NCI-H2107 treated with DMSO at 0.1 percent for 48 hours (cell line): ENCODE measurements at regions not wholly inside any gene's neighbourhood (a gene's known extent, or its start where the extent isn't known, plus 50 kb on each side); places are given as distances from the start of the nearest gene placed in this dataset.

Source experiments
- DNase-seq: peaks from one replicate; lab custom pipeline; 2025; ENCODE audit not compliant: unreplicated experiment; lab: John Stamatoyannopoulos, UW

DNA sequence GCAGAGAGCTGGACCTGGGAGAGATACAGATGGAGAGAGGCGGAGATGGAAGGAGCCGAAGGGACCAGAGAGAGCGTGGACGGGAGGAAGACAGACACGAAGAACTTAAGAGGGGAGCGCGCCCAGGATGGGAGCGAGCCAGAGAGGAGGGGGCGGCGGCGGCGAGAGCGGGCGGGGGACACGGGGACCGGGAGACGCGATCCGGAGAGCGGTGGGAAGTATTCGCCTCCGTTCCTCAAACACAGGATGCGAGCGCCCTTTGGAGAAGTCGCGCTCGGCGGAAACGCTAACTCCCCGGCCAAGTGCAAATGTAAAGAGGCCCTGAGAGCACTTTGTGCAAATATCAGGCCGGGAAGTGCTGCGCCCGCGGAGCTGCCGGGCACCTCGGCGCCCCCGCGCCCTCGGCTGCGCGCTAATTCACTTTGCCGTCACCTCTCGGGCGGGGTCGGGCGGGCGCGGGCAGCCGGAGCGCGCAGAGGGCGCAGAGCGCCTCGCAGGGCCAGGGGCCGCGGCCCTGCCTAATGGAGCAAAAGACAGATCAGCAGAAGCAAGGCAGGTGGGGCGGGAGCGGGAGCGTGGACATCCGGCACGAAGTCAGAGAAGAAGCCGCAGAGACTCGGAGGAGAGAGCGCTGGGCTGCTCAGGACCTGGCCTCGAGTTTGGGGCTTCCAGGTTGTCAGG, 281.2 kb downstream of the RRAGC start:
- DNase-seq = no peak

DNA sequence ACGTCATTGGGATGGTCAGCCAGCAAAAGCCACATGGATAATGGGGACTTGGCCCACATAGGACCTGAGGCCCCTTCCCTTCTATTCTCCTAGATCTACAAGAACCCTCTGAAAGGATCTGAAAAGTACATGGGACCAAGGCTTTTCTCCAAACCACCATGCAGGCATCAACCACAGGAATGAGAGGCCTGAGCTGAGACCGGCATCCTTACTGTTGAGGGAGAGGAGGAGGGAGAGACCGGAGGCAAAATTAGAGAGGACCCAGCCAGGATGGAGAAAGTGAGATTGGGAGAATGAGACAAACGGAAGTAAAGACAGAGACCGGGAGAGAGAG, 281.7 kb downstream of the RRAGC start:
- no peak for DNase-seq

DNA sequence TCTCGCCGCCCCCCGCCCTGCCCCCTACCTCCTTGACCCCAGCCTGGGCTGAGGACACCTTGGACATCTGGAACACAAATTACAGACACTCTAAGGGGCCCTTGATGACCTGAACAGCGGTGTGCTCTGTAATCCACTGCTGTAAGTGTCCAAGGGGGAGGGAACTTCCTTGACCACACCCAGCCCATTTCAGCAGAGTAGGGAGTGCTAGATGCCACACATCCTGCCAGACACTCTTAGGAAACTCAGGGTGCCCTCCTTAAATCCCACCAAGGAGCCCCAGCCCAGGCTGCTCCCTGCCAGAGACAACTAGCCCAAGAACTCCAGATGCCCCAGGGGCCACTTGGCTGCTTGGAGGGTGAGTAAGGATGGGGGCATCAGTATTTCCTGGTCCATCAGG, 282.2 kb downstream of the RRAGC start:
- no peak for DNase-seq

DNA sequence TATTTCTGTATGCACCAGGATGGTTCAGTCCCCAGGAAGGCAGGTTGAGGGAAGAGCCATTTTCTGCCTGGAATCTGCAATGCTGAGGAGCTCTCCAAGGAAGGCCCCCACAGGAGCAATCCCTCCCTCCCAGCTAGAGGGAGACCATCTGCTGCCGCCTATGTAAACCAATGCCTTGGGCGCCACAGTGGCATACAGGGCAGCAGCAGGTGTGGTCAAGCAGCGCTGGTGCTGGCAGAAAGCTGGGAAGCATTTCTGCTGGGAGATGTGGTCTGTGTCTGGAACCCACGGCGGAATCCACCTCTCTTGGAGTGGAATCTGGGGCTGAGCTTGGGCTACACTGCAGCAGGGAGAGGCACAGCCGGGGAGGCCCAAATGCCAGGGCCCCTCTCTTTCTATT, 283.3 kb downstream of the RRAGC start:
- DNase-seq = no peak

DNA sequence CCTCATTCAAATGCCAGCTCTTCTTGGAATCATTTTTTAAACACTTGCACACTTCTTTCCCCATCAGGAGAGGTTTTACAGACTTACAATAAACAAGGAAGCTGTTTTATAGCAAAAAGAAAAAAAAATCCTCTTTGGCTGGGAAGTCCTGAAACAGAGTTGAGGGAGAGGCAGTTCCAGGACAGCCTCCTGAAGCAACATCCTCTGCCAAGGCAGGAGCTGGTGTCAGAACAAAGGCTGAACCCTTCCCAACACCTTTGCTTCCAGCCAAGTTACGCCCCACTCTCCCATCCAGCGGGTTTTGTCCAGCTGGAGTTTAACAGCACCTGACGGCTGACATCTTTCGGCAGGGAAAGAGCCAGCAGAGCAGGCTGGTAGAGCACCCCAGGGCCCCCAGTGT, 287.8 kb downstream of the RRAGC start:
- no peak for DNase-seq

DNA sequence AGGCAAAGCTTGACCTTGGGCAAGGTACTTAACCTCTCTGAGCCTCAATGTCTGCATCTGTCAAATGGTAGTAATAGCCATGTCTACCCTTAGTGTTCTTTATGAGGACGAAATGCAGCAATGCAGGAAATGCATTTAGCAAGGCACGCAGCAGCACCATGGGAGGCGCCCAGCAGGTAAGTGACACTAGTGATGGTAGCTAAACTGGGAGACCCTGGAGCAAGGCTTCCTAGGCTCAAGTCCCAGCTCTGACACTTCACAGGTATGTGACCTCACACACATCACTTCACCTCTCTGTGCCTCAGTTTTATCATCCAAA, 289.0 kb downstream of the RRAGC start:
- no peak for DNase-seq

DNA sequence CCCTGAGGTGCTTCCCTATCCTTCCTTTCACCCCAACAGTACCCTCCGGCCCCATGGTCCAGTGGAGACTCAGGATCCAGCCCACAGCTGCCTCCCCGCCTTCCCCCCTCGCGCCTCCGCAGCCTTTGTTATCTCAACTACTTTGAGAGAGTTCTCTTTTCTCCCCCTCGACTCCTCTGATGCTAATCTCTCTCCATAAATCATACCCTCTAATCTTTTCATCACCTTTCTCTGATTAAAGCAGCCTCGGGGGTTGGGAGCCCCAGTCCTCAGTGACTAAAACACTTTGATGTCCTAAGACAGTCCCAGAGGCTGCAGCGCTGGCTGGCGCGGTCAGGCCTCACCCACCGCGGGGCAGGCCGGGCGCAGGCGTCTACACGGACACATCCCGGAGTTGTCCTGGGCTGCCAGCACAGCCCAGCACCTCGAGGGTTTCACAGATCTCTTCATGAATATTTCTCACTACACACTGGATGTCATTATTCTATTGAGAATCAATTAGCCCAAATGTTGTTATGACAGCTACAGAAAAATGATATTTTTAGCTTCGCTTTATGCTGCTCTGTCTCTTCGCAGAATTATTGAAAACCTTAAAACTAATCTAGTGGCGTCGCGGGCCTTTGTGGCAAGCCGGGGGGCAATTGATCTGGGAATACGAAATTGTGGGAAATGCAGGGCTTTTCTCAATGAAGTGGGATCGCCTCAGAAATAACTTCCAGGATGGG, 289.5 kb downstream of the RRAGC start:
- DNase-seq = no peak

DNA sequence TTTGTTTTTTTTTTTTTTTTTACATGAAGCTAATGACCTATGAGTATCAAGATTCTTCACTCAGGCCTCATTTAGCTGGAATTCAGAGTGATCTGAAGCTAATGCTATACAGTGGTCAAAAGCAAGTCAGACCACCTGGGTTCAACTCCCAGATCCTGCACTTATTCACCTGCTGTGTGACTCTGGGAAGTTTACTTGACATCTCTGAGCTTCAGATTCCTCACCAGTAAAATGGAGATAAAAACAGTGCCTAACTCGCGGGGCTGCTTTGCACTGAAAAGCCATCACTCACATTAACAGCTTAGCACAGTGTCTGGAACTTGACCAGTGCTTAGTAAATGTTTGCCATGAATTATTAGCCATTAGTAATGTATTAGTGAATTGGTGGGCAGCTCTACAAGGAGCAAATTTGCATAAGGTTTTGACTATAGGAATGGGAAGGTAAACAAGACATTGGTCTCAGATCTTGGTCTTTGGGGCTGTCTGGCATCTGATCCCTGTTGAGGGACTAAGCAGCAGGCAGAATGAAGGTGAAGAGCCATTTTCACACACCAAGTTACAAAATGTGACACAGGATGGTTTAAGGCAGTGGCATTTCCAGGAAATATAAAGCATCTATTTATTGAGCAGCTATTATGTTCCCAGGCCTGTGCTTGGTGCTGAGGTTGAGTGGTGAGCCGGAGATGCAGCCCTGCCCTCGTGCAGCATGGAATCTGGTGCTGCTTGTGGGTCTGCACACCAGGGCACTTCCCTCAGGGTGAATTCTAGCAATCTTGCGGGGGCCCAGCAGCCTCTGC, 291.3 kb downstream of the RRAGC start:
- DNase-seq = no peak

DNA sequence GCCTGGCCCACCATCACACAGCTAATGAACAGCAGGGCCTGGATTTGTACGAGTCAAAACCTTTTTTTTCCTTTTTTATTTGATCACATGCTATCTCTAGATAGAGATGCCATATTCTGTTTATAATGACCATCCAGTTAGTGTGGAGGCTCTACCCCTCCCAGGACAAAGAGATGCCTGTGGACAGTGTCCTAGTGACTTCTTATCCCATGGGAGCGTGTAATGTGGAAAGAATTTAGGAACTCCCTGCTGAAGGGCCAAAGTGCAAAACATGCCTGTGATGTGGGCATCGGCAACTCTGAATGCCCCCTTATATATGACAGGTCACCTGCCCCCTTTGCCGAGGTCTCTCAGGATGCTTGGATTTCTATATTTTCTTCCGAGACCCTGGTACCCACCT, 292.2 kb downstream of the RRAGC start:
- no peak for DNase-seq

DNA sequence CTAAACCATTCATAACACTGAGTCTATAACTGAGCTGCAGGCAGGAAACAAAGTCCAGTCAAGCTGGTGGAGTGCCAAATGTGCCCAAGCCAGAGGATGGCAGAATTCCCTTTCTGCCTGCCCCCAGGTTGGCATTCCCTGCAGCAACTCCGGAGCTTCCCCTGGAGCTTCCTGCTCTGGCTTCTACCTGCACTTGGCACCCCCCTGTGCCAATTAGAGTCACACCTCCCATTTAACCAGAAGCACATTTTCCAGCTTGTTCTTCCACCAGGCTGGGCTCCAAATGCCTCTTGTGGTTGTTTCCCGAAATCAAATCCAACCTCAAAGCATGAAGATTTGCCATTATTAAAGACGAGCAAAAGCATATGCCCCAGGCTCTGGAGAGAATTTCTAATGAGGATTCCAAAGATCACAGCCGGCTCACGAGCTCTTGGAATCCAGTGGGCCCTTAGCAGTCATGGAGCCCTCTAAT, 294.5 kb downstream of the RRAGC start:
- no peak for DNase-seq

DNA sequence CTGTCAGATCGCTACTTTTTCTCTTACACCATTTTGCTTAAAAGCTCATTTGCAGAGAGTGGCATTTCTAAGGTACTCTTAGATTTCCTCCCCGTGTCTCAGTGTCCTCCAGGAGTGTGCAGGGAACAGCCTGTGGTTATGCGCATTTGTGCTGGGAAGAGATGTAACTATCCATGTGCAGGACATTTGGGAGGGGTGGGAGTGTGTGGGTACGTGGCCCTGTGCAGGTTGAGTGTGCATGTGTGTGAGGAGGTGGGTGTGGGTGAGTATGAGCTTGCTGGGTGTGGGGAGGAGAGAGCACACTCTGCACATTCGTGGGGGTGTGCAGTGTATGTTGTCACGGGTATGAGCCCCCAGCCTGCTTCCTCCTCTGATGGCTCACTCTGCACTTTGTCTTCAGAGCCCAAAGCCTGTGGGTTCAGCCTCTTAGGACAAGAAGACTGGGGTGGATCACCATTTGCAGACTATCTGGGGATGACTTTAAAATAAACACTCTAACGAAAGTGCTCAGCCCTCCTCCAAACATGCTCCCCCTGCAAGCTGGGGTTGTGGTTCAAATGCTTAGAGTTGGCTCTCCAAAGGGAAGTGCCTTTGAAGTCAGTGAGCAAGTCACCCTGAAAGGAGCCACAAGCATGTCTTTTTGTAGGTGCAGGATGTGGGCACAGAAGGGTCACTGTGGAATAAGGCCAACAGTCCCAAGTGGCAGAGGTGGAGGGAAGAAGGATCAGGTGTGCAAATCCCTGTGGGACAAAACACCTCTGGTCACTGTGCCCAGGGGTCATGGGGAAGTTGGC, 295.4 kb downstream of the RRAGC start:
- DNase-seq = no peak

DNA sequence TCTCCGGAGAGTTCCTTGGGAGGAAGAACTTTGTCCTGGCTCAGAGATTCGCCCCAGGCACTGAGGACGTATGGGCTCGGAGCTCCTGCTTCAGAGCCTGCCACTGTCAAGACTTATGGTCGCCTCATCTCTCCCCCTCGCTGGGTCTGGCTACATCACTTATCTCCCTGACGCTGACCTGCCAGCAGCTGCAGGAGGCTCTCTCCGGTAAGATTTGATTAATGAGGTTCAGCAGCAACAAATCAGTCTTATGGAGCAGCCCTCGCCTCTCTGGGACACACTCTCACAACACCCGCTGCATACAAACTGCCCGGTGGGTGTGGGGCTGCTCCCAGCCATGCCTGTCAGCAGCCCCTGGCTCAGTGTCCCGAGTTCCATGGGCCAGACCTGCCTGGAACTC, 297.8 kb downstream of the RRAGC start:
- DNase-seq = no peak

DNA sequence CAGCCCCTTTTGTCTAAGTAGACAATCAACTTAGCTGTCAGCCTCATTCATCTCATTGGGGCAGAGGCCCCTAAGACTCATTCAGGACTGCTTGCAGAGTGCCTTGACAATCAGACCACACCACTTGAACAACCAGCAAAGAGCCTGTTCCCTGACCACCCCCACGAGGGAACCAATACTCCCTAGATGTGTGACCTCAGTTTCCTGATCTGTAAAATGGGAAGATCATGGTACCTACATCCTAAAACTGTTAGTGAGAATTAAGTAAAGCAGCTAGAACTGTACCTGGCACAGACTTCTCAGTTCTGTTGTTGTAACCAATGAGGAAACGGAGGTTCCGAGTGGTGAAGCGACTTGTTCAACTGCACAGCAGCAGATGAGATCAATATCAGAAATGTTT, 298.5 kb downstream of the RRAGC start:
- DNase-seq = no peak

DNA sequence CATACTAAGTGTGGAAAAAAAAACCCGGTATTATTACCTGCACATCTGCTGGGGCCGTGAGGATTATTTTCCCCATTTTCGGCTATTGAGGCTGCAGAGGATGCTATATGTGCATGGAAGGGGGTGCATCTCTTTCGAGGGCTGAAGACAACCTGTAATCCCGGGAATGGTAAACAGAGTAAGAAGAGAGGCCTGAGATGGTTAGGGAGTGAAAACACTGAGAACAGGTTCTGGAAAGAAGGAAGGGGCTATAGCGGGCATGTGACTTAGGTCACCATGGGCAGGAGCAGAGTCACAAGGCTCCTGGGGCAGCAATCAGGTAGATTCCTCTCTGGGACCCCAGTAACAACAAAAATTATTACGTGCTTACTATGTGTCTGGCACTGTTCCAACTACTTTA, 299.1 kb downstream of the RRAGC start:
- DNase-seq = no peak

DNA sequence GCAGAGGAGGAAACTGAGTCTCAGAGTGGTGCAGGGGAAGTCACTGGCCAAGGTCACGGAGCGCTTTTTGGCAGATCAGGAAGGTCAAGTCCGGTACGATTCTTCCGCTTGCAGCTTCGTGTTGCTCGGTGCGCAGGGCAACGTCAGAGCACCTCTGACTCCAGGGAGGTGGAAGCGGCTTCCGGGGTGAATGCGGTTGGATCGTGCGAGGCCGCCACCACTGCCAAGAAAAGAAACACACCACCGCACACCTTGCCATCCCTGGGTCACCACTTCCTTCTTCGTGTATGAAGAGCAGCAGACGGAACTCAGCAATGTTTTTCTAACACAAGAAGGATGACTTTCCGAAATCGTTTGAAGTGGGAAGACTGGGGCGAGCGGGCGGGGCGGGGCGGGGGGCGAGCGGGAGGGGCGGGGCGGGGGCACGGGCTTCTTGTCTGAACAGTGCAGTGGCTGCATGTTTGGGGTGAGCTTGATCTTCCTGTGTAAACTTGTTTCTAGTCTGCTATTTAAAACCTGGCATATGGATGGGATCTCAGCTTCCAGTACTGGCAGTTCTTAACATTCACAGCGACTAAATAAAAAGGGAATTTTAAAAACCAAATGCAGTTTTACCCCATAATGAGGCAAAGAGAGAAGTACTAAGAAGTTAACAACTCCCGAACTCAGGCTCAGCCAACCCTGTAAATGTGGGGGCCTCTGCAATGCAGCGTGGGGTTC, 300.0 kb downstream of the RRAGC start:
- DNase-seq = no peak

DNA sequence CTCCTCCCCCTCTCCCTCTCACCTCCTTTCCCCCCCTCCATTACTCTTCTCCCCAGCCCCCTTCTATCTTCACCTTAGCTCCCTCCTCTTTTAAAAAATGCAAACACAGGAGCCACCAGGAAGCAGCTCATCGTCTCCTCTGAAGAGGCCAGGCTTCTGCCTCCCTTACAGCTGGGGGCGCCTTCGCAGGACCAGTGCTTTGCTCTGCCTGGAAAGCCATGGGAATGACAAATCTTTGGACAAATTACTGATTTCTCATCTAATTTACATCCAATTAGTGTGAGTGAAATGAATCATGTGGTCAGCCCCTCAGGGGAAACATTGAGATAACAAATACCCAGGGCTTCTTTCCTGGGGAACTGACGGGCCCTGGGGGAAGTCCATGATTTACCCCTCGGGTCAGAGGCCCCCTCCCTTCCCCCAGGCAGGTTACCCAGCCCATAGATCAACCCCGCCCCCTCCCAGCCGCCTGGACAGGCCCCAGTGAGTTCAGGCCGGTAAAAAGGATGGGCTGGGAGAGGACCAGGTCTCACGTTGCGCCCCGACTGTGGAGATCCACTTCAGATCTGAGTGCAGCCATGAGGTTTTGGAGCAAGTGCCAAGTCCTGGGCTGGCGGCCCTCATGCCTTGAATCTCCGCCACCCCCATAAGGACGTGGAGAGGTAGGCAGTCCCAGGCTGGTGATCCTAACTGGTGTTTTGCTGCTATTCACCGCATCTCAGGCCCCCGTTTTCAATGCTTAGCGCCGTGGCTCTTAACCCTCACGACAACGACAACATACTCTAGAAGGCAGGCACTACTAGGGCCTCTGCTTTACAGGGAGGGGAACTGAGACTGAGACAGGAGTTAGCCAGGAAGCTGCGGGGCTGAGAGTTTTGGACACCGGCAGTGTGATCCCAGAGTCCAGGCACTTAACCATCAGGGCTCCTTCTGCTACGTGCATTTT, 300.8 kb downstream of the RRAGC start:
- DNase-seq = no peak

DNA sequence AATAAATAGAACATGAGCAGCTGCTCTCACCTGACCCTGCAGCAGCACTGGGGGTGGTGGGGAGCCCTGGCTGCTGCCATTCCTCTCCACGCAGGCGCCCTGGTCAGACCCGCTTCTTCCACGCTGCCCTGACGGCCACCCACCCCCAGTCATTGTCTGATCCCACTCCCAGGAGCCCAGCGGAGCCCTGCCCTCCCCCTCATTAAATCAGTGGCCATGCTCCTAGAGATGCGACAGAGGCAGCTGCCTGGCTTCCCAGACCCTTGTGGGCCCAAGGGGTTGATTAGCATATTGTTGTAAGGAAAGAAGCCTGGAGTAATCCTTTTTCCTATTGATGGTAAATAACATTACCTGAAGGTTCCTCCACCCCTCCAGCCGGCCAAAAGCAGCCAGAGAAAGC, 301.5 kb downstream of the RRAGC start:
- DNase-seq = no peak

DNA sequence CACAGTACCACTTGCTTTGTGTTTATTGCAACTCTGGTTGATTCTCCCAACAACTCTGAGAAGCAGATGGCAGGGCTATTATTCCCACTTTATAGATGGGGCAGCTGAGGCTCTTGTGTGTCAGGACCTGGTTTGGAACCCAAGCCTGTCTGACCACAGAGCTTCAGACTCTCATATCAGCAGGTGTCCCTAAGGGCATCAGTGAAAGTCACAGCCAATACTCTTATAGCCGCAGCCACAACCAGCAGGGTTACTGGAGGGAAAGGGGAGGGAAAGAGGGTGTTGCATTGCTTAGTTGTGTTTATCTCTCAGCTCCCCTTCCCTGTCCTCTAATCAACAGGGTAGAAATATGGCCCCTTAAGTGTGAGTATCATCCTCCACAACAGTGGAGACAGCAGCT, 304.0 kb downstream of the RRAGC start:
- DNase-seq = no peak

DNA sequence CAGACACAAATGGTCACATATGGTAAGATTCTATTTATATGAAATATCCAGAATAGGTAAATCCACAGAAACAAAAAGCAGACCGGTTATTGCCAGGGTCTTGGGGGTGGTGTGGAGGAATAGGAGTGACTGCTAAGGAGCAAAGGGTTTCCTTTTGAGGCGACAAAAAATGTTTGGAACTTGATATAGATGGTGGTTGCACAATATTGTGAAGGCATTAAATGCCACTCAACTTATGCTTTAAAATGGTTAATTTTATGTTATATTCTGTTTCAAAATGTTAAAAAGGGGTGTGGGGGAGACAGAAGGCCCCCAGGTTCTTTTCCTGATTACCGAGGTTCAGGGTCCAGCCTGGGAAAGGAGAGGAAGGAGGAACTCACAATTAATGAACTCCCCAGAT, 304.4 kb downstream of the RRAGC start:
- DNase-seq = no peak
